Parathyroid adenoma (tissue), 2 donors: ENCODE measurements at regions not wholly inside any gene's neighbourhood (a gene's known extent, or its start where the extent isn't known, plus 50 kb on each side); places are given as distances from the start of the nearest gene placed in this dataset.

Experiments
- H2AFZ ChIP-seq: fragments of 300-600 bp; sonication (generic); one replicate; pipeline ENCODE4 v1.7.0; 2017; ENCODE audit warnings: antibody characterized with exemption, mild to moderate bottlenecking
- H3K27ac ChIP-seq: fragments of 300-600 bp; sonication (generic); one replicate; pipeline ENCODE4 v1.7.0; 2017
- H3K27me3 ChIP-seq: fragments of 300-600 bp; sonication (generic); one replicate; pipeline ENCODE4 v1.7.0; 2017; ENCODE audit warnings: low read length; ENCODE audit not compliant: control insufficient read depth, insufficient read depth
- H3K36me3 ChIP-seq: fragments of 300-600 bp; sonication (generic); one replicate; pipeline ENCODE4 v1.7.0; 2017; ENCODE audit warnings: low read length; ENCODE audit not compliant: control insufficient read depth, insufficient read depth
- H3K4me1 ChIP-seq: fragments of 300-600 bp; sonication (generic); one replicate; pipeline ENCODE4 v1.7.0; 2017; ENCODE audit warnings: control low read depth
- H3K4me2 ChIP-seq: fragments of 300-600 bp; sonication (generic); one replicate; pipeline ENCODE4 v1.7.0; 2017; ENCODE audit warnings: low read length
- H3K4me3 ChIP-seq: fragments of 300-600 bp; sonication (generic); one replicate; pipeline ENCODE4 v1.7.0; 2017; ENCODE audit warnings: low read depth, low read length
- H3K79me2 ChIP-seq: fragments of 300-600 bp; sonication (generic); one replicate; pipeline ENCODE4 v1.7.0; 2017; ENCODE audit warnings: control low read depth
- H3K9ac ChIP-seq: fragments of 300-600 bp; sonication (generic); one replicate; pipeline ENCODE4 v1.7.0; 2017; ENCODE audit warnings: mild to moderate bottlenecking
- H3K9me3 ChIP-seq: fragments of 300-600 bp; sonication (generic); one replicate; pipeline ENCODE4 v1.7.0; 2017; ENCODE audit warnings: low read length; ENCODE audit not compliant: control insufficient read depth
- CTCF ChIP-seq: fragments of 300-600 bp; sonication (generic); IDR thresholded peaks from one replicate; pipeline ENCODE4 v1.7.0; 2017; ENCODE audit warnings: antibody characterized with exemption, mild to moderate bottlenecking
- donor health status: primary hyperparathyroidism.

GRCh38 chr17:15019158-15019557 lies 246.0 kb downstream of the PMP22 start:
- Histone ChIP-seq H3K27ac (no peak overlapping the region), H3K4me1 (no peaks in the 10 kb centered on the region), H3K9ac (no peak overlapping the region), H3K79me2 (no peaks in the 10 kb centered on the region), H3K4me3 (no peak overlapping the region), H3K36me3 (no peaks in the 10 kb centered on the region), H3K27me3 (no peaks in the 10 kb centered on the region), H3K4me2 (no peak overlapping the region), H3K9me3 (no peaks in the 10 kb centered on the region), H2AFZ (no peak overlapping the region)
- no peak for TF ChIP-seq CTCF

GRCh38 chr17:15012351-15012980 lies 252.7 kb downstream of the PMP22 start:
- no peak overlapping the region for H3K27ac ChIP-seq
- H3K79me2 ChIP-seq, result no peaks in the 10 kb centered on the region
- H3K36me3 ChIP-seq, result no peaks in the 10 kb centered on the region
- H2AFZ ChIP-seq, result no peak overlapping the region
- H3K9me3 ChIP-seq, result no peaks in the 10 kb centered on the region
- H3K4me2 ChIP-seq, result no peak overlapping the region
- H3K9ac ChIP-seq, result no peak overlapping the region
- TF ChIP-seq CTCF, result no peak
- no peaks in the 10 kb centered on the region for H3K27me3 ChIP-seq
- H3K4me3 ChIP-seq, result no peak overlapping the region
- no peaks in the 10 kb centered on the region for H3K4me1 ChIP-seq

GRCh38 chr17:15009087-15009486 lies 256.0 kb downstream of the PMP22 start:
- Histone ChIP-seq H3K4me2 (no peak overlapping the region), H3K27me3 (no peaks in the 10 kb centered on the region), H3K36me3 (no peaks in the 10 kb centered on the region), H3K9me3 (no peaks in the 10 kb centered on the region), H2AFZ (no peak overlapping the region), H3K27ac (no peak overlapping the region), H3K79me2 (no peaks in the 10 kb centered on the region), H3K4me1 (no peaks in the 10 kb centered on the region), H3K9ac (no peak overlapping the region), H3K4me3 (no peak overlapping the region)
- TF ChIP-seq CTCF, result no peak

- H3K79me2 ChIP-seq, result no peaks in the 10 kb centered on the region
- H3K4me2 ChIP-seq, result no peak overlapping the region
- no peak overlapping the region for H3K4me3 ChIP-seq
- no peaks in the 10 kb centered on the region for H3K4me1 ChIP-seq
- no peak overlapping the region for H3K9ac ChIP-seq
- no peaks in the 10 kb centered on the region for H3K36me3 ChIP-seq
- H3K9me3 ChIP-seq, result no peaks in the 10 kb centered on the region
- H3K27me3 ChIP-seq, result no peaks in the 10 kb centered on the region
- no peak overlapping the region for H3K27ac ChIP-seq
- TF ChIP-seq CTCF, result no peak
- H2AFZ ChIP-seq, result no peak overlapping the region
Measured at GRCh38 chr17:15007147-15007553, 258.0 kb downstream of the PMP22 start.

GRCh38 chr17:15006421-15007128 lies 258.6 kb downstream of the PMP22 start:
- H3K4me2 ChIP-seq, result no peak overlapping the region
- H3K27ac ChIP-seq, result no peak overlapping the region
- H3K4me1 ChIP-seq, result no peaks in the 10 kb centered on the region
- H3K36me3 ChIP-seq, result no peaks in the 10 kb centered on the region
- H3K4me3 ChIP-seq, result no peak overlapping the region
- no peaks in the 10 kb centered on the region for H3K9me3 ChIP-seq
- H3K9ac ChIP-seq, result no peak overlapping the region
- H3K27me3 ChIP-seq, result no peaks in the 10 kb centered on the region
- no peak overlapping the region for H2AFZ ChIP-seq
- TF ChIP-seq CTCF, result no peak
- no peaks in the 10 kb centered on the region for H3K79me2 ChIP-seq
